Osteocyte (in vitro differentiated cells): ENCODE measurements at regions not wholly inside any gene's neighbourhood (a gene's known extent, or its start where the extent isn't known, plus 50 kb on each side); places are given as distances from the start of the nearest gene placed in this dataset.

ENCODE experiments used
- DNase-seq: peaks from one replicate; pipeline ENCODE4 v3.0.0; 2021; ENCODE audit warnings: mixed read lengths; ENCODE audit not compliant: unreplicated experiment; ENCODE audit errors: extremely low spot score
- H3K27ac Mint-ChIP-seq: one replicate; pipeline ENCODE4 v1.8.0; 2021; ENCODE audit warnings: mild to moderate bottlenecking, mixed read lengths; ENCODE audit not compliant: unreplicated experiment
- H3K27me3 Mint-ChIP-seq: one replicate; pipeline ENCODE4 v1.8.0; 2021; ENCODE audit warnings: mixed read lengths; ENCODE audit not compliant: unreplicated experiment
- H3K36me3 Mint-ChIP-seq: one replicate; pipeline ENCODE4 v1.8.0; 2021; ENCODE audit warnings: mixed read lengths; ENCODE audit not compliant: unreplicated experiment
- H3K4me1 Mint-ChIP-seq: one replicate; pipeline ENCODE4 v1.8.0; 2021; ENCODE audit warnings: mixed read lengths; ENCODE audit not compliant: unreplicated experiment
- H3K4me3 Mint-ChIP-seq: one replicate; pipeline ENCODE4 v1.8.0; 2021; ENCODE audit warnings: mild to moderate bottlenecking, moderate library complexity, mixed read lengths; ENCODE audit not compliant: unreplicated experiment
- H3K9me3 Mint-ChIP-seq: one replicate; pipeline ENCODE4 v1.8.0; 2021; ENCODE audit warnings: mixed read lengths; ENCODE audit not compliant: unreplicated experiment
- CTCF ChIP-seq: fragments of 200-600 bp; sonication (generic); IDR thresholded peaks from 2 replicates; pipeline ENCODE4 v1.5.0; 2021; ENCODE audit warnings: antibody characterized with exemption, mild to moderate bottlenecking, moderate library complexity

GRCh38 chr13:68440874-68441273 is 1210.7 kb upstream of the PCDH9 start:
- peaks cover 9% of the 10 kb centered on the region for H3K9me3 Mint-ChIP-seq
- TF ChIP-seq CTCF: no peak
- DNase-seq: no peak
- no peaks in the 10 kb centered on the region for H3K36me3 Mint-ChIP-seq
- no peak overlapping the region for H3K27ac Mint-ChIP-seq
- H3K4me1 Mint-ChIP-seq: peaks cover 8% of the 10 kb centered on the region
- H3K27me3 Mint-ChIP-seq: no peaks in the 10 kb centered on the region
- no peak overlapping the region for H3K4me3 Mint-ChIP-seq

DNA sequence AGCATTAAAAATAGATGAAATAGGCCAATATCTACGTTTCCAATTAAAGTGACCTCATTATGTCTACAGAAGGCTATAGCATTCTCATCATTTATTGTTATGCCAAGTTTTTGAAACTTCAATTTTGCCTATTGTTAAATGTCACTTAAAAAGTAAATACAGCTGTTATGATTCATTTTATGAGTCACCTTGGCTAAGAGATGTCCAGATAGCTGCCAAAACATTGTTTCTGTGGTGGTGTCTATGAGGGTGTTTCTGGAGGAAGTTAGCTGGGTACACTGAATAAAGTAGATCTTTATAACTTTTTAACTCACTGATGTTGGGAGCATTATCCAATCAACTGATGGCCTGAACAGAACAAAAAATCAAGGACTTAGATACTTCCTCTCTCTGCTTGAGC is 1209.7 kb upstream of the PCDH9 start:
- TF ChIP-seq CTCF: no peak
- Mint-ChIP-seq H3K9me3 (peaks cover 3% of the 10 kb centered on the region), H3K27me3 (no peaks in the 10 kb centered on the region), H3K36me3 (no peaks in the 10 kb centered on the region), H3K4me1 (peaks cover 8% of the 10 kb centered on the region), H3K4me3 (no peak overlapping the region), H3K27ac (no peak overlapping the region)
- DNase-seq: no peak

GRCh38 chr13:68428292-68428691 is 1198.2 kb upstream of the PCDH9 start:
- DNase-seq: no peak
- no peak for TF ChIP-seq CTCF
- H3K4me3 Mint-ChIP-seq: no peak overlapping the region
- no peaks in the 10 kb centered on the region for H3K36me3 Mint-ChIP-seq
- H3K27ac Mint-ChIP-seq: no peak overlapping the region
- no peaks in the 10 kb centered on the region for H3K27me3 Mint-ChIP-seq
- H3K9me3 Mint-ChIP-seq: peaks cover 6% of the 10 kb centered on the region
- H3K4me1 Mint-ChIP-seq: peaks cover 2% of the 10 kb centered on the region

- Mint-ChIP-seq H3K27ac (no peak overlapping the region), H3K36me3 (peaks cover 3% of the 10 kb centered on the region), H3K27me3 (no peaks in the 10 kb centered on the region), H3K4me3 (no peak overlapping the region), H3K4me1 (no peaks in the 10 kb centered on the region), H3K9me3 (peaks cover 6% of the 10 kb centered on the region)
- DNase-seq: no peak
- no peak for TF ChIP-seq CTCF
These were observed 1187.7 kb upstream of the PCDH9 start for GRCh38 chr13:68417801-68418200.

DNA sequence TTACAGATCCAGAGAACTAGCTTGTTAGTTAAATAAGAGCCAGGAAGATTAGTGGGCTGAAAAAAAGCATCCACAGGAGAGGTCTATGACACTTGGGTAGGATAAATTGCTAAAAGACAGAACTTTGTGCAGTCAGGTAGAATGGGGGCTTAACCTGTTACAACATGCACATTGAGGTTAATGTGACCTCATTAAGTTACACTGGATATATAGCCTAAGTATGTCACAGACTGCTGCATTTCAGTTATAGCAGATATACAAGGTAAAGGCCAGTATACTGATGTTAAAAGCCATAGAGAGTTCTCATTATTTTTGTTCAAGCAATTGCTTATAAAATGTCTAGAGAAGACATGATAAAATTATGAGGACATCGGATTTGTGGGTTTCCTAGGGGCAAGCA is 1179.9 kb upstream of the PCDH9 start:
- no peak for TF ChIP-seq CTCF
- H3K4me1 Mint-ChIP-seq: peaks cover 3% of the 10 kb centered on the region
- peaks cover 11% of the 10 kb centered on the region for H3K9me3 Mint-ChIP-seq
- no peak for DNase-seq
- H3K4me3 Mint-ChIP-seq: no peak overlapping the region
- H3K27me3 Mint-ChIP-seq: no peaks in the 10 kb centered on the region
- no peaks in the 10 kb centered on the region for H3K36me3 Mint-ChIP-seq
- H3K27ac Mint-ChIP-seq: no peak overlapping the region
